ENCODE measurements at regions not wholly inside any gene's neighbourhood (a gene's known extent, or its start where the extent isn't known, plus 50 kb on each side); places are given as distances from the start of the nearest gene placed in this dataset.

GRCh38 chr3:40756500-40756899 is 231.7 kb downstream of the ZNF621 start:
- H4K91ac ChIP-seq (replicated peaks; ENCODE audit: insufficient read length, low read length) = no peak overlapping the region
- H4K8ac ChIP-seq (ENCODE audit: extremely low read depth, insufficient read depth, low read length) = no peak overlapping the region
- H3K56ac ChIP-seq (replicated peaks; ENCODE audit: insufficient read length, low read depth, low read length) = no peak overlapping the region
- no peak overlapping the region for H2BK120ac ChIP-seq (replicated peaks; ENCODE audit: low read depth, low read length)
- no peak overlapping the region for H2BK20ac ChIP-seq (ENCODE audit: low read length)
- H4K5ac ChIP-seq (ENCODE audit: insufficient read length, low read depth, low read length) = no peak overlapping the region
- H3K4me3 ChIP-seq (ENCODE audit: extremely low read depth in 1 of 4, insufficient read depth in 2 of 4, low read depth in 3 of 4, low read length in 4 of 4) = no peak overlapping the region
- H2BK15ac ChIP-seq (ENCODE audit: low read length) = no peak overlapping the region
- CTCF ChIA-PET (ENCODE audit: partially characterized antibody) = no interaction called here
- H2AFZ ChIP-seq (ENCODE audit: low read length) = no peak overlapping the region
- no peak overlapping the region for H3K9ac ChIP-seq (replicated peaks in 1 of 4; ENCODE audit: extremely low read depth in 1 of 4, low read depth in 3 of 4, low read length in 3 of 4)
- H3K23ac ChIP-seq (ENCODE audit: insufficient read length) = no peak overlapping the region
- 100% methylated on average over 1 of the region's 1 CpG; no CpG with 5 or more reads in 1 of the 2 experiments for whole genome bisulfite sequencing, 2 experiments (ENCODE audit: extremely low coverage in 1 of 2, insufficient coverage in 1 of 2, insufficient read length in 1 of 2, insufficient replicate concordance in 2 of 2, low coverage in 1 of 2, low lambda C conversion rate in 2 of 2, missing lambda C conversion rate in 1 of 2)
- no peaks in the 10 kb centered on the region for H3K79me2 ChIP-seq (ENCODE audit: control insufficient read depth in 1 of 2, insufficient read depth in 2 of 2, low read length in 2 of 2)
- POLR2A ChIA-PET (ENCODE audit: partially characterized antibody) = no interaction called here
- H3K18ac ChIP-seq (ENCODE audit: extremely low read depth, low read length) = no peak overlapping the region
- no peaks in the 10 kb centered on the region for H4K20me1 ChIP-seq (replicated peaks in 1 of 2; ENCODE audit: control insufficient read depth in 1 of 2, insufficient read depth in 2 of 2, low read length in 2 of 2)
- H2BK12ac ChIP-seq (ENCODE audit: low read depth, low read length) = no peak overlapping the region
- H3K27ac ChIP-seq (ENCODE audit: low read depth, low read length) = no peak overlapping the region
- H3K27me3 ChIP-seq (replicated peaks in 1 of 4; ENCODE audit: control insufficient read depth in 3 of 4, extremely low read depth in 1 of 4, insufficient read depth in 3 of 4, low read length in 3 of 4) = no peaks in the 10 kb centered on the region
- no peak overlapping the region for H3K4ac ChIP-seq (replicated peaks; ENCODE audit: insufficient read length, low read depth, low read length)
- no peak overlapping the region for H2AK5ac ChIP-seq (ENCODE audit: low read depth, low read length)
- FAIRE-seq = no peak
- no peaks in the 10 kb centered on the region for H3K36me3 ChIP-seq (ENCODE audit: control insufficient read depth in 2 of 4, insufficient read depth in 4 of 4, low read length in 3 of 4)
- H3K4me2 ChIP-seq (ENCODE audit: insufficient read depth in 1 of 2, low read depth in 2 of 2, low read length in 2 of 2) = no peak overlapping the region
- H3K14ac ChIP-seq (ENCODE audit: insufficient read length) = no peak overlapping the region
- no peak for DNase-seq (ENCODE audit: low read depth in 1 of 2, low spot score in 2 of 2)
- no peaks in the 10 kb centered on the region for H3K9me3 ChIP-seq (ENCODE audit: insufficient read depth in 2 of 2, low read depth in 1 of 2, low read length in 1 of 2)
- no peak overlapping the region for H2BK5ac ChIP-seq (ENCODE audit: low read depth, low read length)
- H3K4me1 ChIP-seq (replicated peaks in 1 of 4; ENCODE audit: control insufficient read depth in 3 of 4, insufficient read depth in 4 of 4, low read length in 3 of 4) = no peaks in the 10 kb centered on the region
- H3K79me1 ChIP-seq (ENCODE audit: low read depth, low read length) = no peaks in the 10 kb centered on the region
- no peaks in the 10 kb centered on the region for H3K23me2 ChIP-seq (ENCODE audit: low read depth, low read length)
- no peak for TF ChIP-seq RBBP5 (IDR thresholded peaks at IDR 0.05; ENCODE audit: borderline replicate concordance, low read depth, low read length)
